ENCODE measurements at regions not wholly inside any gene's neighbourhood (a gene's known extent, or its start where the extent isn't known, plus 50 kb on each side); places are given as distances from the start of the nearest gene placed in this dataset.

DNA sequence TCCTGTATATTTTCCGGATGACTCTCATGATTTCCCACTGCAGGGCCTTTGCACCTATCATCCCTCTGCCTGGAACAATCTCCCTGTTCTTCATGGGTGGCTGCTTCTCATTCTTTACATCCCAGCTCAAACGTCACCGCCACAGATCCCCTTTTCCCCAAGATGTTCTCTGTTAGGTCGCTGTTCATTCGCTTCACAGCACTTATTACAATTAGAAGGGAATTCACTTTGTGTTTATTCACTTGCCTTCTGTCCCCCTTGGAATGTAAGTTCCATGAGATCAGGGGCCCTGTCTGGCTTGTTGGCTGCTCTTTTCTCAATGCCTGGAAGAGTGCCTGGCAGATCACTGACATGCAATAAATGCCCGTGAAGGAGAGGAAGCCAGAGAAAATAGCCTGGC is 106.7 kb downstream of the FOXI3 start:
- TF ChIP-seq, protein P1, sequence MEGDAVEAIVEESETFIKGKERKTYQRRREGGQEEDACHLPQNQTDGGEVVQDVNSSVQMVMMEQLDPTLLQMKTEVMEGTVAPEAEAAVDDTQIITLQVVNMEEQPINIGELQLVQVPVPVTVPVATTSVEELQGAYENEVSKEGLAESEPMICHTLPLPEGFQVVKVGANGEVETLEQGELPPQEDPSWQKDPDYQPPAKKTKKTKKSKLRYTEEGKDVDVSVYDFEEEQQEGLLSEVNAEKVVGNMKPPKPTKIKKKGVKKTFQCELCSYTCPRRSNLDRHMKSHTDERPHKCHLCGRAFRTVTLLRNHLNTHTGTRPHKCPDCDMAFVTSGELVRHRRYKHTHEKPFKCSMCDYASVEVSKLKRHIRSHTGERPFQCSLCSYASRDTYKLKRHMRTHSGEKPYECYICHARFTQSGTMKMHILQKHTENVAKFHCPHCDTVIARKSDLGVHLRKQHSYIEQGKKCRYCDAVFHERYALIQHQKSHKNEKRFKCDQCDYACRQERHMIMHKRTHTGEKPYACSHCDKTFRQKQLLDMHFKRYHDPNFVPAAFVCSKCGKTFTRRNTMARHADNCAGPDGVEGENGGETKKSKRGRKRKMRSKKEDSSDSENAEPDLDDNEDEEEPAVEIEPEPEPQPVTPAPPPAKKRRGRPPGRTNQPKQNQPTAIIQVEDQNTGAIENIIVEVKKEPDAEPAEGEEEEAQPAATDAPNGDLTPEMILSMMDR (conservative IDR thresholded peaks at IDR 0.05; ENCODE audit: low read length), result no peak
- no peak for TF ChIP-seq EZH2phosphoT487 (IDR thresholded peaks at IDR 0.05; ENCODE audit: borderline replicate concordance)
